HEK293 (cell line): ENCODE measurements at regions not wholly inside any gene's neighbourhood (a gene's known extent, or its start where the extent isn't known, plus 50 kb on each side); places are given as distances from the start of the nearest gene placed in this dataset.

Experiments used
- CTCF ChIA-PET: fragments of 350-600 bp; formaldehyde crosslinking; extraction: SDS; loops from one replicate; lab custom pipeline; 2021; ENCODE audit warnings: antibody characterized with exemption; lab: Yijun Ruan, JAX
- POLR2A ChIA-PET: fragments of 300-600 bp; formaldehyde crosslinking; extraction: SDS; loops from one replicate; lab custom pipeline; 2020; ENCODE audit warnings: antibody characterized with exemption, inconsistent platforms; lab: Yijun Ruan, JAX
- H3K27ac ChIP-seq: fragments of 200-500 bp; sonication (Bioruptor generic); 2 replicates; pipeline ENCODE4 v1.5.1; 2014; ENCODE audit warnings: low read depth, low read length, control low read depth, inconsistent platforms; ENCODE audit errors: extremely low read depth
- H3K36me3 ChIP-seq, 2 experiments: fragments of 200-500 bp in 1 of 2; sonication (Bioruptor generic) in 1 of 2; 1 replicate in 1 of 2; 2 replicates in 1 of 2; pipeline ENCODE4 v1.5.1; 2014 to 2017; ENCODE audit warnings: inconsistent platforms in 2 of 2, low read length in 2 of 2; ENCODE audit not compliant: control insufficient read depth in 2 of 2, insufficient read depth in 1 of 2
- H3K4me1 ChIP-seq: fragments of 200-500 bp; sonication (Bioruptor generic); 2 replicates; pipeline ENCODE4 v1.5.1; 2014; ENCODE audit warnings: mild to moderate bottlenecking, low read length, inconsistent platforms; ENCODE audit not compliant: control insufficient read depth, insufficient read depth
- H3K4me3 ChIP-seq: 2 replicates; pipeline ENCODE4 v1.5.1; 2011; ENCODE audit warnings: low read depth, mild to moderate bottlenecking, control low read depth, low read length, moderate library complexity
- H3K9me3 ChIP-seq: fragments of 200-500 bp; sonication (Bioruptor generic); 2 replicates; pipeline ENCODE4 v1.5.1; 2014; ENCODE audit warnings: low read depth, low read length, inconsistent platforms; ENCODE audit not compliant: control insufficient read depth, insufficient read depth
- BCL11A ChIP-seq: fragments of 450-650 bp; formaldehyde crosslinking; IDR thresholded peaks from 2 replicates; pipeline ENCODE4 v1.5.1; 2016; ENCODE audit warnings: low read depth, missing biosample characterization, missing genetic modification characterization
- EGR2 ChIP-seq: fragments of 450-650 bp; formaldehyde crosslinking; IDR thresholded peaks from 2 replicates; pipeline ENCODE4 v1.5.1; 2016; ENCODE audit warnings: low read depth, missing biosample characterization, missing genetic modification characterization
- GLI2 ChIP-seq: fragments of 450-650 bp; formaldehyde crosslinking; IDR thresholded peaks from 2 replicates; pipeline ENCODE4; 2017; ENCODE audit warnings: missing biosample characterization, missing genetic modification characterization, low read depth, borderline replicate concordance
- OVOL3 ChIP-seq: fragments of 450-650 bp; formaldehyde crosslinking; IDR thresholded peaks from 2 replicates; pipeline ENCODE4 v1.5.1; 2016; ENCODE audit warnings: missing biosample characterization, missing genetic modification characterization
- RBAK ChIP-seq: fragments of 450-650 bp; formaldehyde crosslinking; IDR thresholded peaks from 2 replicates; pipeline ENCODE4 v1.5.1; 2016; ENCODE audit warnings: missing biosample characterization, missing genetic modification characterization
- SCRT1 ChIP-seq: fragments of 450-650 bp; formaldehyde crosslinking; IDR thresholded peaks from 2 replicates; pipeline ENCODE4 v1.5.1; 2016; ENCODE audit warnings: missing biosample characterization, missing genetic modification characterization, borderline replicate concordance
- SCRT2 ChIP-seq: fragments of 450-650 bp; formaldehyde crosslinking; IDR thresholded peaks from 2 replicates; pipeline ENCODE4 v1.5.1; 2016; ENCODE audit warnings: missing biosample characterization, missing genetic modification characterization
- SETDB1 ChIP-seq: IDR thresholded peaks from one replicate; pipeline ENCODE4 v1.6.1; 2017; ENCODE audit warnings: mild to moderate bottlenecking, low read length, moderate library complexity, mixed read lengths; ENCODE audit not compliant: insufficient read length
- ZEB2 ChIP-seq: fragments of 450-650 bp; formaldehyde crosslinking; IDR thresholded peaks from 2 replicates; pipeline ENCODE4 v1.5.1; 2016; ENCODE audit warnings: missing biosample characterization, missing genetic modification characterization
- ZNF112 ChIP-seq: fragments of 450-650 bp; formaldehyde crosslinking; IDR thresholded peaks from 2 replicates; pipeline ENCODE4 v1.5.0; 2017; ENCODE audit warnings: missing biosample characterization, missing genetic modification characterization
- ZNF184 ChIP-seq: fragments of 450-650 bp; IDR thresholded peaks from 2 replicates; pipeline ENCODE4 v1.5.1; 2018; ENCODE audit warnings: missing biosample characterization, mild to moderate bottlenecking, missing genetic modification characterization
- ZNF266 ChIP-seq: fragments of 450-650 bp; formaldehyde crosslinking; IDR thresholded peaks from 2 replicates; pipeline ENCODE4 v1.5.1; 2016; ENCODE audit warnings: missing biosample characterization, missing genetic modification characterization, low read depth
- ZNF416 ChIP-seq: fragments of 450-650 bp; formaldehyde crosslinking; IDR thresholded peaks from 2 replicates; pipeline ENCODE4 v1.5.1; 2016; ENCODE audit warnings: missing biosample characterization, missing genetic modification characterization
- ZNF426 ChIP-seq: fragments of 450-650 bp; formaldehyde crosslinking; IDR thresholded peaks from 2 replicates; pipeline ENCODE4 v1.5.1; 2017; ENCODE audit warnings: missing biosample characterization, missing genetic modification characterization, mild to moderate bottlenecking, inconsistent platforms, moderate library complexity
- ZNF433 ChIP-seq: fragments of 450-650 bp; formaldehyde crosslinking; IDR thresholded peaks from 2 replicates; pipeline ENCODE4 v1.5.1; 2016; ENCODE audit warnings: missing biosample characterization, missing genetic modification characterization, low read depth
- ZNF501 ChIP-seq: fragments of 450-650 bp; formaldehyde crosslinking; IDR thresholded peaks from 2 replicates; pipeline ENCODE4 v1.5.1; 2016; ENCODE audit warnings: missing biosample characterization, missing genetic modification characterization
- ZNF548 ChIP-seq: fragments of 450-650 bp; formaldehyde crosslinking; IDR thresholded peaks from 2 replicates; pipeline ENCODE4 v1.5.1; 2016; ENCODE audit warnings: missing biosample characterization, missing genetic modification characterization
- ZNF558 ChIP-seq: fragments of 450-650 bp; formaldehyde crosslinking; IDR thresholded peaks from 2 replicates; pipeline ENCODE4 v1.5.1; 2016; ENCODE audit warnings: missing biosample characterization, missing genetic modification characterization
- ZNF585B ChIP-seq: fragments of 450-650 bp; formaldehyde crosslinking; IDR thresholded peaks from 2 replicates; pipeline ENCODE4 v1.5.1; 2016; ENCODE audit warnings: missing biosample characterization, missing genetic modification characterization
- ZNF629 ChIP-seq: fragments of 450-650 bp; formaldehyde crosslinking; IDR thresholded peaks from 2 replicates; pipeline ENCODE4 v1.5.1; 2017; ENCODE audit warnings: missing biosample characterization, missing genetic modification characterization
- ZNF701 ChIP-seq: fragments of 450-650 bp; formaldehyde crosslinking; IDR thresholded peaks from 2 replicates; pipeline ENCODE4 v1.5.1; 2016; ENCODE audit warnings: missing biosample characterization, missing genetic modification characterization
- ZNF785 ChIP-seq: fragments of 450-650 bp; formaldehyde crosslinking; IDR thresholded peaks from 2 replicates; pipeline ENCODE4 v1.5.1; 2016; ENCODE audit warnings: missing biosample characterization, missing genetic modification characterization
- ZNF843 ChIP-seq: fragments of 450-650 bp; formaldehyde crosslinking; IDR thresholded peaks from 2 replicates; pipeline ENCODE4 v1.5.1; 2016; ENCODE audit warnings: missing biosample characterization, missing genetic modification characterization
- ZSCAN23 ChIP-seq: fragments of 450-650 bp; formaldehyde crosslinking; IDR thresholded peaks from 2 replicates; pipeline ENCODE4 v1.5.1; 2016; ENCODE audit warnings: missing biosample characterization, missing genetic modification characterization
- TF ChIP-seq, protein P1 (sequence below): fragments of 450-650 bp; formaldehyde crosslinking; IDR thresholded peaks from 2 replicates; pipeline ENCODE4 v1.5.1; 2016; ENCODE audit warnings: missing biosample characterization, missing genetic modification characterization
- TF ChIP-seq, protein P2 (sequence below): fragments of 450-650 bp; formaldehyde crosslinking; IDR thresholded peaks from 2 replicates; pipeline ENCODE4 v1.5.1; 2017; ENCODE audit warnings: missing biosample characterization, missing genetic modification characterization
- TF ChIP-seq, protein P3 (sequence below): fragments of 450-650 bp; formaldehyde crosslinking; IDR thresholded peaks from 2 replicates; pipeline ENCODE4 v1.5.1; 2016; ENCODE audit warnings: missing biosample characterization, missing genetic modification characterization
- TF ChIP-seq, protein P4 (sequence below): fragments of 450-650 bp; formaldehyde crosslinking; IDR thresholded peaks from 2 replicates; pipeline ENCODE4 v1.5.1; 2016; ENCODE audit warnings: missing biosample characterization, missing genetic modification characterization

DNA sequence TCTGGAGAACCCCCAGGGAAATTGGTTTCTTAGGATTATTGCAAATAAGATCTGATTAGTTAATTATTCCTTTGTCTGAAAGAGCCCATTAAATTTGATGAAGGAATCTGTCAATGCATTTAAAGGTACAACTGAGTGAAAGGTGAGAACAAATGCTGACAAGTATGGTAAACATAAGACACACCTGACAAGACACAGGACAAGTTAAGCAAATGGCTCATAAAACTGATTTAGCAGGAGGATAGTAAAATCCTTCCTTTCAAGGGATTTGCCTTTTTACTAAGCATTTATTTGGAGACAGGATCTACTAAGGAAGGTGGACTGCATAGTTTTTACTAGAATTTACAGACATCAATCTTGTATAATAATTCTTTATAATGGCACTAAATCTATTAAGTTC lies 553.9 kb downstream of the SPRY1 start:
- TF ChIP-seq ZNF501 (tag by site-specific recombination) (no peak), ZNF843 (tag by site-specific recombination) (no peak), ZNF112 (tag by site-specific recombination) (no peak), ZEB2 (tag by site-specific recombination) (no peak), BCL11A (tag by site-specific recombination) (no peak), ZNF585B (tag by site-specific recombination) (no peak), RBAK (no peak), ZSCAN23 (tag by site-specific recombination) (no peak), ZNF266 (tag by site-specific recombination) (no peak), ZNF416 (tag by site-specific recombination) (no peak), GLI2 (no peak), ZNF629 (tag by site-specific recombination) (no peak), ZNF785 (tag by site-specific recombination) (no peak), OVOL3 (tag by site-specific recombination) (no peak), ZNF558 (no peak), ZNF184 (tag by site-specific recombination) (no peak)
- TF ChIP-seq, protein P1, sequence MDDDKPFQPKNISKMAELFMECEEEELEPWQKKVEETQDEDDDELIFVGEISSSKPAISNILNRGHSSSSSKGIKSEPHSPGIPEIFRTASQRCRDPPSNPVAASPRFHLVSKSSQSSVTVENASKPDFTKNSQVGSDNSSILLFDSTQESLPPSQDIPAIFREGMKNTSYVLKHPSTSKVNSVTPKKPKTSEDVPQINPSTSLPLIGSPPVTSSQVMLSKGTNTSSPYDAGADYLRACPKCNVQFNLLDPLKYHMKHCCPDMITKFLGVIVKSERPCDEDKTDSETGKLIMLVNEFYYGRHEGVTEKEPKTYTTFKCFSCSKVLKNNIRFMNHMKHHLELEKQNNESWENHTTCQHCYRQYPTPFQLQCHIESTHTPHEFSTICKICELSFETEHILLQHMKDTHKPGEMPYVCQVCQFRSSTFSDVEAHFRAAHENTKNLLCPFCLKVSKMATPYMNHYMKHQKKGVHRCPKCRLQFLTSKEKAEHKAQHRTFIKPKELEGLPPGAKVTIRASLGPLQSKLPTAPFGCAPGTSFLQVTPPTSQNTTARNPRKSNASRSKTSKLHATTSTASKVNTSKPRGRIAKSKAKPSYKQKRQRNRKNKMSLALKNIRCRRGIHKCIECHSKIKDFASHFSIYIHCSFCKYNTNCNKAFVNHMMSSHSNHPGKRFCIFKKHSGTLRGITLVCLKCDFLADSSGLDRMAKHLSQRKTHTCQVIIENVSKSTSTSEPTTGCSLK (tag by site-specific recombination), result no peak
- TF ChIP-seq, protein P2, sequence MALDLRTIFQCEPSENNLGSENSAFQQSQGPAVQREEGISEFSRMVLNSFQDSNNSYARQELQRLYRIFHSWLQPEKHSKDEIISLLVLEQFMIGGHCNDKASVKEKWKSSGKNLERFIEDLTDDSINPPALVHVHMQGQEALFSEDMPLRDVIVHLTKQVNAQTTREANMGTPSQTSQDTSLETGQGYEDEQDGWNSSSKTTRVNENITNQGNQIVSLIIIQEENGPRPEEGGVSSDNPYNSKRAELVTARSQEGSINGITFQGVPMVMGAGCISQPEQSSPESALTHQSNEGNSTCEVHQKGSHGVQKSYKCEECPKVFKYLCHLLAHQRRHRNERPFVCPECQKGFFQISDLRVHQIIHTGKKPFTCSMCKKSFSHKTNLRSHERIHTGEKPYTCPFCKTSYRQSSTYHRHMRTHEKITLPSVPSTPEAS (tag by site-specific recombination), result no peak
- TF ChIP-seq, protein P3, sequence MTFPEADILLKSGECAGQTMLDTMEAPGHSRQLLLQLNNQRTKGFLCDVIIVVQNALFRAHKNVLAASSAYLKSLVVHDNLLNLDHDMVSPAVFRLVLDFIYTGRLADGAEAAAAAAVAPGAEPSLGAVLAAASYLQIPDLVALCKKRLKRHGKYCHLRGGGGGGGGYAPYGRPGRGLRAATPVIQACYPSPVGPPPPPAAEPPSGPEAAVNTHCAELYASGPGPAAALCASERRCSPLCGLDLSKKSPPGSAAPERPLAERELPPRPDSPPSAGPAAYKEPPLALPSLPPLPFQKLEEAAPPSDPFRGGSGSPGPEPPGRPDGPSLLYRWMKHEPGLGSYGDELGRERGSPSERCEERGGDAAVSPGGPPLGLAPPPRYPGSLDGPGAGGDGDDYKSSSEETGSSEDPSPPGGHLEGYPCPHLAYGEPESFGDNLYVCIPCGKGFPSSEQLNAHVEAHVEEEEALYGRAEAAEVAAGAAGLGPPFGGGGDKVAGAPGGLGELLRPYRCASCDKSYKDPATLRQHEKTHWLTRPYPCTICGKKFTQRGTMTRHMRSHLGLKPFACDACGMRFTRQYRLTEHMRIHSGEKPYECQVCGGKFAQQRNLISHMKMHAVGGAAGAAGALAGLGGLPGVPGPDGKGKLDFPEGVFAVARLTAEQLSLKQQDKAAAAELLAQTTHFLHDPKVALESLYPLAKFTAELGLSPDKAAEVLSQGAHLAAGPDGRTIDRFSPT (tag by site-specific recombination), result no peak
- no peak overlapping the region for H3K4me3 ChIP-seq
- CTCF ChIA-PET, result no interaction called here
- no peak overlapping the region for H3K27ac ChIP-seq
- H3K9me3 ChIP-seq, result no peaks in the 10 kb centered on the region
- POLR2A ChIA-PET, result no interaction called here
- no peaks in the 10 kb centered on the region for H3K36me3 ChIP-seq
- H3K4me1 ChIP-seq, result no peaks in the 10 kb centered on the region

DNA sequence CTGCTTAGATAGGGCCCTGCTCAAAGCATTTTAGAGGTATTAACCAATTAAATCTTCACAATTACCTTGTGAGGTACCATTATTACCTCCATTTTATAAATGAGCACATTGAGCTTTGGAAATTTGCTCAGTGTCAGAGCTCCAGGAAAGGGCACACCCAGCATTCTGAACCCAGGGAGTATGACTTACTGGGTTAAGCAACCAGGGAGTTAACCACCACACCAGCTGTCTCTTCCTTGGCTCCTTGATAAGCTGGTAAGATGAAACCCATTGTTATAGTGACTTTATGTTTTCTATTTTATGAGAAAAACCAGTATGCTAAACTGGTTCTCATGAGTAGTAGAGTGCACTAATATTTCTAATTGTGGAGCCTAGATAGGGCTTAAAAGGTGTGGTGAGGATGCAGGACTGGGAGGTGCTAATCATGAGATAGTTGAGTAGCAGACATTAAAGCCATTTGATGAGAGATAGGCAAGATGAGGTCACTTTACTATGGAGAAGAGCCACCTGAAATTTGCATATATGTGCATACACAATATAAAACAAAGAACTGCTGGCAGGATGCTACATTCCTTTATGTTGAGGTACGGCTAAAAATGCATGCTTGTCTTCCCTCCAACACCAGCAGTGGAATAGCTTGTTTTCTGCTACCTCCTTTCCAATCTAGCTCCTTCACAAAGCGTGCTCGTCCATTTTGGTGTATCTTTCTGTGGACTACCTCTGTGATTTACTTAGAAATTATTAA lies 556.1 kb downstream of the SPRY1 start:
- H3K4me1 ChIP-seq, result no peaks in the 10 kb centered on the region
- no peaks in the 10 kb centered on the region for H3K9me3 ChIP-seq
- H3K4me3 ChIP-seq, result no peak overlapping the region
- ChIA-PET POLR2A (no interaction called here), CTCF (no interaction called here)
- no peak overlapping the region for H3K27ac ChIP-seq
- no peaks in the 10 kb centered on the region for H3K36me3 ChIP-seq
- TF ChIP-seq RBAK, result no peak
- TF ChIP-seq EGR2 (tag by site-specific recombination), result no peak
- TF ChIP-seq ZNF548 (tag by site-specific recombination), result no peak
- no peak for TF ChIP-seq ZNF426
- TF ChIP-seq SCRT1, result no peak
- no peak for TF ChIP-seq SCRT2 (tag by site-specific recombination)
- no peak for TF ChIP-seq ZNF433 (tag by site-specific recombination)
- TF ChIP-seq, protein P4, sequence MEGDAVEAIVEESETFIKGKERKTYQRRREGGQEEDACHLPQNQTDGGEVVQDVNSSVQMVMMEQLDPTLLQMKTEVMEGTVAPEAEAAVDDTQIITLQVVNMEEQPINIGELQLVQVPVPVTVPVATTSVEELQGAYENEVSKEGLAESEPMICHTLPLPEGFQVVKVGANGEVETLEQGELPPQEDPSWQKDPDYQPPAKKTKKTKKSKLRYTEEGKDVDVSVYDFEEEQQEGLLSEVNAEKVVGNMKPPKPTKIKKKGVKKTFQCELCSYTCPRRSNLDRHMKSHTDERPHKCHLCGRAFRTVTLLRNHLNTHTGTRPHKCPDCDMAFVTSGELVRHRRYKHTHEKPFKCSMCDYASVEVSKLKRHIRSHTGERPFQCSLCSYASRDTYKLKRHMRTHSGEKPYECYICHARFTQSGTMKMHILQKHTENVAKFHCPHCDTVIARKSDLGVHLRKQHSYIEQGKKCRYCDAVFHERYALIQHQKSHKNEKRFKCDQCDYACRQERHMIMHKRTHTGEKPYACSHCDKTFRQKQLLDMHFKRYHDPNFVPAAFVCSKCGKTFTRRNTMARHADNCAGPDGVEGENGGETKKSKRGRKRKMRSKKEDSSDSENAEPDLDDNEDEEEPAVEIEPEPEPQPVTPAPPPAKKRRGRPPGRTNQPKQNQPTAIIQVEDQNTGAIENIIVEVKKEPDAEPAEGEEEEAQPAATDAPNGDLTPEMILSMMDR, result no peak
- TF ChIP-seq ZNF266 (tag by site-specific recombination), result no peak
- TF ChIP-seq SETDB1, result no peak
- no peak for TF ChIP-seq ZNF701 (tag by site-specific recombination)
